SW480 (cell line): ENCODE measurements at regions not wholly inside any gene's neighbourhood (a gene's known extent, or its start where the extent isn't known, plus 50 kb on each side); places are given as distances from the start of the nearest gene placed in this dataset.

Experiments
- DNase-seq: peaks from one replicate; pipeline ENCODE4 v3.0.0-alpha.2; 2016; ENCODE audit warnings: low spot score

- no peak for DNase-seq
These were observed 52.5 kb upstream of the RXFP2 start for GRCh38 chr13:31686670-31687425.
